ENCODE measurements at regions not wholly inside any gene's neighbourhood (a gene's known extent, or its start where the extent isn't known, plus 50 kb on each side); places are given as distances from the start of the nearest gene placed in this dataset.

DNA sequence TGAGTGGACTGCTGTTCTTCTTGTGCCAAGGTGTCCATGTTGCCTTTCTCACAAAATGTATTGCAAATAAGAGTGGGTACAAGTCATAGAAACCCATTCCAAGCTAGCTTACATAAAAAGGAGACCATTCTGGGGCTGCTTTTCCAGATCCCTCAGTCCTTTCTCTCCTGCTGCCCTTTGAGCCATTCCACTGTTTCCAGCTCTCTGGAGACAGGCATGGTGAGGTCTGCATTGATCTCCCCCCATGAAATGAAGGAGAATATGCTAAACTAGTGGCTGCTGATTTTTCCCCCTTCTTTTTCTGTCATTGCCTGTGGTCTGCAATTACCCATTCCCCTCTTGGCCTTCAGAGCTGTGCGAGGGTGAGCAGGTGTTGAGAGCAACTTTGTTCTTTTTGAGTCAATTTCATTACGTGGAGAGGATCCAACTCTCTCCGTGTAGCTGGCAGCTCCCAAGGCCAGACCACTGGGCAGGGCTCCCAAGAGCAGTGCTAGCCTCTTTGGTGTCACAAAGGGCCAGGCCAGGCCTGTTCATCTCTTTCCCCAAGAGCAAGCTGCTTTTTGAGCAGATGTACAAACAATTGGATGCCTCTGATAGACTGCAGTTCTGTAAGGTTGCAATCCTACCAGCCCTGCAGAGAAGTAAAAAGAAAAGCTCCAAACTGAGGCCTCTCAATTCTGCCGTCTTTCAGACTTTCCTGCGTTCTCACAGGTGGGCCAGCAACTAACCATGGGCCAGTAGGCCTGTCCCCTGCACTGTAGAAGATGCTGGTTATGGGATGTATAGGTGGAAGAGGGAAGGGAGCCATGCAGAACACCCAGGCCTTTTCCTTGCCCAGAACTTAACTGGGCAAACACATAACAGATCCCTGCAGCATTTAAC lies 96.1 kb upstream of the ARMC2 start:
- DNase-seq (ENCODE audit: low read depth in 2 of 2): no peak

DNA sequence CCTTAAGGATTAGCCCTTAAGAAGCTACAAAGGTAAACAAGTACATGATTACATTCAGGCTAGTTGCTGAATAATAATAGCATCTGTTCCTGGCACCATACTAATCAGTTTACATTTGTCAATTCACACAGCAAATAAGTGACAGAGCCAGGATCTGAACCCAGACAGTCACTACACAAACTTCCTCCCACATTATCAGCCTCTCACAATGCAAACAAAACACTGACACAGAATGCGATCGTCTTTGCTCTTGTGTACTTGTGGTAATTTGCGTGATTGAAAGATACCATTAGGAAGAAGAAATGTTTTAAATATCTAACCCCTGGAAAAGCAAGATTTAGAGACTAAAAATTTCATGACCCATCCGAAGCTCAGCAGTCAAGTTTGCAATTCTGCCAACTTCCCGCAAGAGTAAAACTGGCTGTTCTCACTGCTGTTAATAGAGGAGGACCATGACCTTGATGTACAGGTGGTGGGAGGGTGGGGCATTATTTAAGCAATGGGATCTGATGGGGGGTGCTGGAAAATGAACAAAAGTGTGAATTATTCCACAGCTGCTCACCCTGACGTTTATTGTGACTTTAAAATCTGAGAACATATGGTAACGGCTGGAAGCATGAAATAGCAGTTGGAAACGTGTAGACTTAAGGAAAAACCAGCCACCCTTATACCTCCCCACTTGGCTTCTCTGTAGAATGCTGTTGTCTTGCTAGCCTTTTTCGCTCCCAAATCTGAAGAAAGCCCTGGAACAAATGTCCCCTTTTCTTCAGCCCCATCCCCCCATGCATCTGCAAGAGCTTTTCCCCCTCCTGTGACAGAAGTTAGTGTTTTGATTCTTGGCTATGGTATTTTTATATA lies 95.3 kb upstream of the ARMC2 start:
- DNase-seq (ENCODE audit: low read depth in 2 of 2): no peak

DNA sequence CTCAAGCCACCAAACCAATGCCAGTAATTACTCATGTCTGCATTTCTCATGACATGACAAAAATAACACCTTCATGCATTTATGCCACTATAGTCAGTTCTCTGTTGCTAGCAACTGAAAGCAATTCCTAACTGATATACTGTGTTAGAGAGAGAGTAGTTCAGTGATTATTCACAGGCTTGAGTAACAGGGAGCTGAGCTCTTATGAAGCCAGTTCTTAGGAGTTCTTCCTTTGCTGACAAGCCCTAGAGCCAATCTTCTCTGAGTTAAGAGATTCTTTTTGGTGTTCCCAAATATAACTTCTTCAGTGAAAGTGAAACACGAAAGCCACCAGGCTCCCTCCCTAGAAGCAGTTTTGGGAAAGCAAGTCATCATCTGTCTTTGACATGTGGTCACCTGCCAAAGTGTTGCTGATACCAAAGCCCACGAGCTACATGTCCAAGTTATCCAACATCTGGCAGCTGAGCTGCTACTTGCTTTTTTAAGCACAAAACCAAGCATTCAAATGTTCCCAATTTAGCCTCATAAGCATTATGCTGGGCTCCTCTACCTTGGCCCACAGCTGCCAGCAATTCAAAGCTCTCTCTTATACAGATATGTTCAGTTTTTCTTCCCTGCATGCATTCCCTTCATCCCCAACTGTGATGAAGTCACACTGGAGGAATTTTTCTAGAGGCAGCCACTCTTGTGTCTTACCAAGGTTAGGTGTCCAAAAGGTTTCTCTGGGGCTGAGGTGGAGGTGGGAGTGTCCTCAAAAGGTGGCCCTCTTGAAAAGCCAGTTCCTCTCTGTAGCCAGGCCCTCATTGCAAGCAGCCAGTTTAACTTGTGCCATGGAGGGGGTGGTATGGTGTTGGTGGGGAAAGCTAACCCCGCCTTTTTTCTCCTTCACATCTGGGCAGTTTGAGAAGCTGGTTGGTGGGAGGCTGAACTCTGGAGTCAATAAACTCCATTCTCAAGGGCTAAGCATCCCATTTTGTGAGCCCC lies 92.7 kb upstream of the ARMC2 start:
- no peak for DNase-seq (ENCODE audit: low read depth in 2 of 2)

DNA sequence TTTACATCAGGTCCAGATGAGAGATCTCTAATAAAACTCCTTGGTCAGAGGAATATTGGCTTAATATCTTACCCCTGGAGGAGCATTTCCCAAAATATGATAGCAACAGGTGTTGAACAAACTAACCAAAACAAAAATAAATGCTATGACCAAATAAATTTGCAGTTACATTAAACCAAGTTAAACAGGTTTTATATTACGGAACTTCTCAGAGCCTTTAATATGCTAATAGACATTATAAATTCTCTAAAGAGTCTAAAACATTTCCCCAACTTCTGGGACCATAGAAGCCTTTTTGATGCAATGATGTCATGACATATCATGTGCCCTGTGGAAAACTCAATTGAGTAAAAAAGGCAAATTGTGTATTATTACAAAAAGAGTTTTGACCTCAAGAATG lies 90.9 kb upstream of the ARMC2 start:
- DNase-seq (ENCODE audit: low read depth in 2 of 2): no peak

DNA sequence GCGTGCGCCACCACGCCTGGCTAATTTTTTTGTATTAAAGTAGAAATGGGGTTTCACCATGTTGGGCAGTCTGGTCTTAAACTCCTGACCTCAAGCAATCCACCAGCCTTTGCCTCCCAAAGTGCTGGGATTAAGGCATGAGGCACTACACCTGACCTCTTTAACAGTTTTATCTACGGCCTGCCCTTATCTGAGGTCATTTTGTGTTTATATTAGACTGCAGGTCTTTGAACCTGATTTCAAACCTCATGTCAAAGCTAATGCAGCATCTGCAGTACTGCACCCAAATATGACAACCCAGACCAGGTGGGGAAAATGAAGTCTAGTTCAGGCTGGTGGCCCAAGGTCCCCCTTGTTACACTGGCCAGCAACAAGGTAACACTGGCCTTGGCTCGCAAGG lies 89.3 kb upstream of the ARMC2 start:
- no peak for DNase-seq (ENCODE audit: low read depth in 2 of 2)

DNA sequence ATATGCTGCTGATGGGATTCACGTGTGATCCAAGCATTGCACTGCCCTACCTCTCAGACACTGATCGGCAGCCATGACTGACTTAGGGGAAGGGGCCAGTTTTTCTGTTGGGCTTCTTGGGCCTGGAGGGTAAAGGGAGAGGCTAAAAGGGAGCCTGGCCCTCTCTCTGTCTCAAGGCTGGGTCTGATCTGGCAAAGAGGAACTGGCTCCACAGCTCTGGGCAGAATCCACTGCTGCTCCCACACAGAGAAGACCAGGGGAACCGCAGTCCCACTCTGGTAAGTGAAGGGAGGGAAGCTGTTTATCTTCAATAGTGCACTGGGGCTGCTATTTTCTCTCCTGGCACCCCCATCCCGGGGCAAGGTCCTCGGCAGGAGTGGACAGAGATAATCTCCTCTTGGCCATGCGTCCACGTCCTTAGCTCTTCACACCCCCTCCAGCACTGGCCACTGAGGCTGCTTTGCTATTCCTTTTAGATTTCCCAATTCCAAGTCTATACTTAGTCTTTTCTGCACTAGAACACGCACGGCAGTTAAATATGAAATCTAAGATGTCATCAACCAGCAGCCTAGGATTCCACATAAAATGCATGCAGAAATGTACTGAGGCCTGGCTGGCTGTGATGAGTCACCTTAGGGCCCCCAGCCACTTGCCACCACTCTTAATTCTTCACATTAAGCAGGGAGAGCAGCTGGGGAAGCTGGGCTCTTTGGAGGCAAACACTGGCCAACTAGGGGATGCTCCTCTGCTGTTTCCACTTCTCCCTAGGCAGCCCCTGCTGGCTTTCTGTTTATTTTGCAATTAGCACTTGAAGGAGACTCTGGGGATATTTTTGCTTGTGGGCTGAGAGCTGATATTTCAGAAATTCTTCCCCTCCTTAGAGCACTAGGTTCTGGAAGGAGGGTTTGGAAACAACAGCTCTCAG lies 87.8 kb upstream of the ARMC2 start:
- DNase-seq (ENCODE audit: low read depth in 2 of 2): no peak

DNA sequence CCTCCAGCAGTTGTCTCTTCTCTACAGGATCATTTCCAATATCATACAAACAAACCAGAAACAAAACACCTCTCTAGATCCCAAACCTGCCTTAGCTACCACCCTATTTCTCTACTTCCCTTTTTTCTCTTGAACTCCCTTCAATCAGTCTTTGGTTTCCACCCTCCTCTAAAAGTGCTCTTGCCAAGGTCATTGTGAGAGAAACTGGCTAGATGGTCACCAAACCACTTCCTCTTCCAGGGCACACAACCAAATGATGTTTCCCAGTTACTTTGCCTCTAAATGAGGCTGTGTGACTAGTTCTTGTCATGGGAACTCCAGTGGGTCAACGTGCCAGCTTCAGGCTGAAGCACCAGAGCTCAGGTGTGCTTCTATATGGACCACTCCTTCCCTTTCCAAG lies 85.8 kb upstream of the ARMC2 start:
- no peak for DNase-seq (ENCODE audit: low read depth in 2 of 2)

- DNase-seq (ENCODE audit: low read depth in 2 of 2): no peak
These were observed 84.2 kb upstream of the ARMC2 start for GRCh38 chr6:108763931-108764579.

DNA sequence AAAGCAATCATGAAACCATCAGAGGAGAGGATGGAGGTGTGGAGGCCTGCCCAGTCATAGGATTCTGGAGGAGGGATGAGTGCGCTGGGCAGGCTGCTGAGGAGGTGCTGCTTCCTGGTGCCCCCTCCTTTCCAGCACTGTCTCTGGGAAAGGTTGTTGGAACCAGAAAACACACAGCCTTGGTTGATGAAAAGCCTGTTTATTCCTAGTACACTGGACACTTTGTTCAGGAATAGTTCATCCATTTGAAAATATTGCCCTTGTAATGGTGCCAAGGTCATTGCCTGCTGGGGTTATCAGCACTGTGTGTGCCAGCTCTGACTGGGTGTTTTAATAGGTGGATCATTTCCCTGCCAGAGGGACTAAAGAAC lies 83.7 kb upstream of the ARMC2 start:
- DNase-seq (ENCODE audit: low read depth in 2 of 2): no peak

DNA sequence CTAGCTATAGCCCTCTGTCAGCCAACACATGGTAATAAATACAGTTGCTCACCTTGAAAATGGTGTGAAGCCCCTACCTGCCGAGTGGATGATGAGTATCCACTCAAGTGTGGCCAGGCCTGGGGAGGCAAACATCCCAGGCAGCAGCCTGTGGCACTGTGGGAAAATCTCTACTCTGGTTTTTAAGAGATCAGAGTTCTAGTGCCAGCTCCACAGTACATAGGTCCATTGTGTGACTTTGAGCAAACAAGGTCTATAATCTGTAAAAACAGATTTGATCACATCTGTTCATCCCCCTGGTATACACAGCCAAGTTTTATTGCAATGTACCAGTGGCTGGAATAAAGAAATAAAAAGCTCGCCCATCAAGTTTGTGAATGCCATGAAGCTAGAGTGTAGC lies 82.7 kb upstream of the ARMC2 start:
- no peak for DNase-seq (ENCODE audit: low read depth in 2 of 2)

- DNase-seq (ENCODE audit: low read depth in 2 of 2): no peak
These were observed 81.8 kb upstream of the ARMC2 start for GRCh38 chr6:108766419-108766818.

GRCh38 chr6:108766886-108767285 lies 81.3 kb upstream of the ARMC2 start:
- DNase-seq (ENCODE audit: low read depth in 2 of 2): no peak

GRCh38 chr6:108767418-108768165 lies 80.6 kb upstream of the ARMC2 start:
- no peak for DNase-seq (ENCODE audit: low read depth in 2 of 2)

- DNase-seq (ENCODE audit: low read depth in 2 of 2): no peak
These were observed 80.1 kb upstream of the ARMC2 start for GRCh38 chr6:108768166-108768555.

GRCh38 chr6:108768792-108769524 lies 79.3 kb upstream of the ARMC2 start:
- DNase-seq (ENCODE audit: low read depth in 2 of 2): no peak

- DNase-seq (ENCODE audit: low read depth in 2 of 2): no peak
These were observed 76.8 kb upstream of the ARMC2 start for GRCh38 chr6:108771421-108771820.

- no peak for DNase-seq (ENCODE audit: low read depth in 2 of 2)
These were observed 73.7 kb upstream of the ARMC2 start for GRCh38 chr6:108774555-108774954.

DNA sequence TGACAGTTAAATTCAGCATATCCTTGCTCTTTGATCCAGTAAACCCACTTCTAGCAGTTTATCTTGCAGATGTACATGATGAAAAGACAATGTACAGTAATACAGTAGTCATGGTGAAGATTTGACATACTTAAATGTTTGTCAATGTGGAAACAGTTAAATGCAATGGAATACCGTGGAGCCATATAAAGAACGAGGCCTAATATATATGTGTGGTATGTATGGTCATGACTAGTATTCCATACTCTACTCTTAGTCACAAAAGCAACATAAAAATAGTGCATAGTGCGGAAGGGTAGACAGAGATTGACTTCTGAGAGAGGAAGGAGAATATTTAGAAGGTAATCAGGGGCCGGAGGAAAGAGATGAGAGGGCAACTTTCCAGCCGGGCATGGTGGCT lies 70.7 kb upstream of the ARMC2 start:
- DNase-seq (ENCODE audit: low read depth in 2 of 2): no peak

Measured in stimulated activated CD4-positive, alpha-beta T cell treated with anti-CD3 and anti-CD28 coated beads, Interleukin-15, amount 100 ng/mL, for 48 hours (primary cell).